ENCODE measurements at regions not wholly inside any gene's neighbourhood (a gene's known extent, or its start where the extent isn't known, plus 50 kb on each side); places are given as distances from the start of the nearest gene placed in this dataset.

DNA sequence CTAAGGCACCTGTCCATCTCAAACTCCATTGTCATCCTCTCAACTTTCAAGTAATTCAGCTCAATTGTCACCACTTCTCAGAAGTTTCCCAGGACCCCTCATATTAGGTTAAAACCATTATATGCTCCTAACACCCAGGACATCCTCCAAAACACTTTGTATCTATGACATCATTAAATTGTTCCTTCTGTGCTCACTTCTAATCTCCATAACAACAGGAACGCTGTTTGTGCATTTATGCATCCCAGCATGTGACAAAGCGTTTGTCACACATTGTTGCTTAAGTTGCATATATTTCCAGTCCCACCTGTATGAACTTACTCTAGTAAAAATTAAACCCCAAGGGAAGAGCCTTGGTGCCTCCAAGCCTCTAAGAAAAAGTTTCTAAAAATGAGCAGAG lies 133.9 kb downstream of the TBX5 start:
- Histone ChIP-seq H3K9me3 (ENCODE audit: insufficient read depth, low read length) (no peaks in the 10 kb centered on the region), H3K9ac (ENCODE audit: insufficient read length, low read depth) (no peak overlapping the region), H3K4me1 (ENCODE audit: insufficient read depth, insufficient read length) (peaks cover 14% of the 10 kb centered on the region), H3K36me3 (ENCODE audit: insufficient read depth, insufficient read length, low read length) (no peaks in the 10 kb centered on the region), H3K4me3 (ENCODE audit: insufficient read length, low read depth) (no peak overlapping the region), H3K27me3 (ENCODE audit: insufficient read depth, insufficient read length) (no peaks in the 10 kb centered on the region)
- no peak for DNase-seq (ENCODE audit: low read depth, low spot score)
- TF ChIP-seq YY1 (IDR thresholded peaks at IDR 0.05; ENCODE audit: insufficient read depth, insufficient read length) (no peak), ZNF274 (IDR thresholded peaks at IDR 0.05; ENCODE audit: low read depth, low read length) (no peak), SUZ12 (IDR thresholded peaks at IDR 0.05; ENCODE audit: extremely low read depth, insufficient read depth, insufficient read length) (no peak)

DNA sequence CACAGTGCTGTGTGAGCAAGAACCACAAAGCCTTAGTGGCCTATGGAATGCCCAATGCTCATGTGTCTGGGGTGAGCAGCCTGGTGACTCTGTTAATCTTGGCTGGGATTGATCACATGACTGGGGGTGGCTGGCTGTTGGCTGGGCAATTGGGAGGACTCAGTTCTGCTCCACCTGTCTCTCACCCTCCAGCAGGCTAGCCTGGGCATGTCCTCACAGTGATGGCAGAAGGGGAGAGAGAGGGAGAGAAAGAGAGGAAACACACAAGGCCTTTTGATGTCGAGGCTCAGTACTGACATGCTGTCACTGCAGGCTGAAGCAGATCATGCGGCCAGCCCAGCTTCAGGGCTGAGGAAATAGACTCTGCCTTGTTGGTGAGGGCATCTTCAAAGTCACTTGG lies 136.8 kb downstream of the TBX5 start:
- Histone ChIP-seq H3K4me3 (ENCODE audit: insufficient read length, low read depth) (no peak overlapping the region), H3K36me3 (ENCODE audit: insufficient read depth, insufficient read length, low read length) (no peaks in the 10 kb centered on the region), H3K9ac (ENCODE audit: insufficient read length, low read depth) (no peak overlapping the region), H3K4me1 (ENCODE audit: insufficient read depth, insufficient read length) (peaks cover 3% of the 10 kb centered on the region), H3K27me3 (ENCODE audit: insufficient read depth, insufficient read length) (no peaks in the 10 kb centered on the region), H3K9me3 (ENCODE audit: insufficient read depth, low read length) (no peaks in the 10 kb centered on the region)
- no peak for DNase-seq (ENCODE audit: low read depth, low spot score)
- TF ChIP-seq SUZ12 (IDR thresholded peaks at IDR 0.05; ENCODE audit: extremely low read depth, insufficient read depth, insufficient read length) (no peak), ZNF274 (IDR thresholded peaks at IDR 0.05; ENCODE audit: low read depth, low read length) (no peak), YY1 (IDR thresholded peaks at IDR 0.05; ENCODE audit: insufficient read depth, insufficient read length) (no peak)

GRCh38 chr12:114266536-114266935 lies 139.4 kb downstream of the TBX5 start:
- Histone ChIP-seq H3K4me1 (ENCODE audit: insufficient read depth, insufficient read length) (peaks cover 3% of the 10 kb centered on the region), H3K36me3 (ENCODE audit: insufficient read depth, insufficient read length, low read length) (no peaks in the 10 kb centered on the region), H3K27me3 (ENCODE audit: insufficient read depth, insufficient read length) (no peaks in the 10 kb centered on the region), H3K9me3 (ENCODE audit: insufficient read depth, low read length) (no peaks in the 10 kb centered on the region), H3K9ac (ENCODE audit: insufficient read length, low read depth) (no peak overlapping the region), H3K4me3 (ENCODE audit: insufficient read length, low read depth) (no peak overlapping the region)
- TF ChIP-seq SUZ12 (IDR thresholded peaks at IDR 0.05; ENCODE audit: extremely low read depth, insufficient read depth, insufficient read length), result no peak
- TF ChIP-seq ZNF274 (IDR thresholded peaks at IDR 0.05; ENCODE audit: low read depth, low read length), result no peak
- TF ChIP-seq YY1 (IDR thresholded peaks at IDR 0.05; ENCODE audit: insufficient read depth, insufficient read length), result no peak
- no peak for DNase-seq (ENCODE audit: low read depth, low spot score)

DNA sequence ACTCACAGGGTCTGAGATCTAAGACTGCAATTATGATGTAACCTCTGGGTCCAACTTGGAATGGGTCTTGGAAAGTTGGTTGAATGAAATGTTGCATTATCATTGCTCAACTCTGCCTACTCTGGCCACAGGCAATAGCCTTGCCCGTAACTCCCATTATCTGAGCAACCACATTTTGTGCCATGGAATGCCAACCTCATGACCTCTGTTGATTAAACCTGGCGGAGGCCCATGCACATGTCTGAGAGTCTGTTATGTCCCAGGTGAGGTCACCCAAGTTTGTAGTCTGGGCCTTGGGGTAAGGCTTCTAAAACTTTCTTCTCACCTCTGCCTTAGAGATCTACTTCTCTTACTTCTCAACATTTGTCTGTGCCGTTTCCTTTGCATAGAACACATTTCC lies 140.9 kb downstream of the TBX5 start:
- no peak for DNase-seq (ENCODE audit: low read depth, low spot score)
- H3K27me3 ChIP-seq (ENCODE audit: insufficient read depth, insufficient read length), result no peaks in the 10 kb centered on the region
- H3K4me1 ChIP-seq (ENCODE audit: insufficient read depth, insufficient read length), result peaks cover 3% of the 10 kb centered on the region
- no peak overlapping the region for H3K4me3 ChIP-seq (ENCODE audit: insufficient read length, low read depth)
- no peak overlapping the region for H3K9ac ChIP-seq (ENCODE audit: insufficient read length, low read depth)
- TF ChIP-seq ZNF274 (IDR thresholded peaks at IDR 0.05; ENCODE audit: low read depth, low read length) (no peak), YY1 (IDR thresholded peaks at IDR 0.05; ENCODE audit: insufficient read depth, insufficient read length) (no peak), SUZ12 (IDR thresholded peaks at IDR 0.05; ENCODE audit: extremely low read depth, insufficient read depth, insufficient read length) (no peak)
- H3K9me3 ChIP-seq (ENCODE audit: insufficient read depth, low read length), result no peaks in the 10 kb centered on the region
- no peaks in the 10 kb centered on the region for H3K36me3 ChIP-seq (ENCODE audit: insufficient read depth, insufficient read length, low read length)

DNA sequence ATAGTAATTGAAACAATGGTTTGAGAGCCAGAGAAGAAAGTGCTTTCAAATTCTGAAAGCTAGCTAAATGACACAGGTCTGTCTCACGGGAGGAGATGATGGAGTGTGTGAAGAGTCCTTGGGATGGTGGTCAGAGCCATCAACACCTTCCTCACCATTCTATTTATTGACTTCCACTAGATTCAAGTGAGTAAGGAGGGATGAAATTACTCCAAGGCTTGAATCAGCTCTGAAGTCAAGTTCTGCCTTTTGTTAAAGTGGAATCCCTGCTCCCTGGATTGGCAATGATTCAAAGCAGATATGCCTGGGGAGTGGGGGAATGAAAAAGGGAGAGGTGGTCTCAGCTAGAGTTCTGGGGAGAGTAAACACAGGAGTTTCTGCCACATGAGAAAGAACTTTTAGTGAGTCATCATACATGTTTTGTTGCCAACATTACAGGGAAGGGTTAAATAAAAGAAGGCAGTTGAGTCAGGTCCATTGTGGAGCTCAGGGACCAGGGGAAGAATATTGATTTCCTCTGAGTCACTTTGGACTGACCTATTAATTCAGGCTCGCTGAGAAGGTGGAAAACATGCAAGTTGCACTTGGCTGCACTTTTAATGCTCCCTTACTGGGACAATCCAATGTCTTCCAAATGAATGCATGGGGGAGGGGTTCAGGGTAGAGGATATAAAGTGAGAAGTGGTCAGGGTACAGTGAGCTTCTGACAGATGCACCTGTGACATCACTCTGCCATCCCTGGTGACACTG lies 142.7 kb downstream of the TBX5 start:
- no peaks in the 10 kb centered on the region for H3K9me3 ChIP-seq (ENCODE audit: insufficient read depth, low read length)
- H3K27me3 ChIP-seq (ENCODE audit: insufficient read depth, insufficient read length), result no peaks in the 10 kb centered on the region
- H3K4me1 ChIP-seq (ENCODE audit: insufficient read depth, insufficient read length), result no peaks in the 10 kb centered on the region
- DNase-seq (ENCODE audit: low read depth, low spot score), result no peak
- H3K9ac ChIP-seq (ENCODE audit: insufficient read length, low read depth), result no peak overlapping the region
- no peaks in the 10 kb centered on the region for H3K36me3 ChIP-seq (ENCODE audit: insufficient read depth, insufficient read length, low read length)
- no peak overlapping the region for H3K4me3 ChIP-seq (ENCODE audit: insufficient read length, low read depth)
- TF ChIP-seq SUZ12 (IDR thresholded peaks at IDR 0.05; ENCODE audit: extremely low read depth, insufficient read depth, insufficient read length) (no peak), YY1 (IDR thresholded peaks at IDR 0.05; ENCODE audit: insufficient read depth, insufficient read length) (no peak), ZNF274 (IDR thresholded peaks at IDR 0.05; ENCODE audit: low read depth, low read length) (no peak)

- no peaks in the 10 kb centered on the region for H3K27me3 ChIP-seq (ENCODE audit: insufficient read depth, insufficient read length)
- TF ChIP-seq ZNF274 (IDR thresholded peaks at IDR 0.05; ENCODE audit: low read depth, low read length) (no peak), YY1 (IDR thresholded peaks at IDR 0.05; ENCODE audit: insufficient read depth, insufficient read length) (peak; percentile 43)
- no peaks in the 10 kb centered on the region for H3K36me3 ChIP-seq (ENCODE audit: insufficient read depth, insufficient read length, low read length)
- no peak overlapping the region for H3K4me3 ChIP-seq (ENCODE audit: insufficient read length, low read depth)
- H3K9me3 ChIP-seq (ENCODE audit: insufficient read depth, low read length), result no peaks in the 10 kb centered on the region
- DNase-seq (ENCODE audit: low read depth, low spot score), result no peak
- no peak overlapping the region for H3K9ac ChIP-seq (ENCODE audit: insufficient read length, low read depth)
- H3K4me1 ChIP-seq (ENCODE audit: insufficient read depth, insufficient read length), result no peaks in the 10 kb centered on the region
These were observed 148.3 kb downstream of the TBX5 start for GRCh38 chr12:114257687-114258086.

- no peak overlapping the region for H3K4me3 ChIP-seq (ENCODE audit: insufficient read length, low read depth)
- H3K36me3 ChIP-seq (ENCODE audit: insufficient read depth, insufficient read length, low read length), result no peaks in the 10 kb centered on the region
- H3K9ac ChIP-seq (ENCODE audit: insufficient read length, low read depth), result no peak overlapping the region
- no peak for DNase-seq (ENCODE audit: low read depth, low spot score)
- no peaks in the 10 kb centered on the region for H3K4me1 ChIP-seq (ENCODE audit: insufficient read depth, insufficient read length)
- TF ChIP-seq ZNF274 (IDR thresholded peaks at IDR 0.05; ENCODE audit: low read depth, low read length), result no peak
- no peak for TF ChIP-seq SUZ12 (IDR thresholded peaks at IDR 0.05; ENCODE audit: extremely low read depth, insufficient read depth, insufficient read length)
- H3K27me3 ChIP-seq (ENCODE audit: insufficient read depth, insufficient read length), result no peaks in the 10 kb centered on the region
- H3K9me3 ChIP-seq (ENCODE audit: insufficient read depth, low read length), result no peaks in the 10 kb centered on the region
These were observed 150.9 kb downstream of the TBX5 start for GRCh38 chr12:114254998-114255397.
